AG09309 (cell line): ENCODE measurements at regions not wholly inside any gene's neighbourhood (a gene's known extent, or its start where the extent isn't known, plus 50 kb on each side); places are given as distances from the start of the nearest gene placed in this dataset.

Source experiments
- DNase-seq: peaks from one replicate; pipeline ENCODE4 v3.0.0-alpha.2; 2010; ENCODE audit warnings: low read depth
- H3K4me3 ChIP-seq: 2 replicates; pipeline ENCODE4 v1.5.1; 2011; ENCODE audit warnings: mild to moderate bottlenecking, low read depth, low read length, moderate library complexity; ENCODE audit not compliant: control insufficient read depth
- TF ChIP-seq, protein P1 (sequence below): IDR thresholded peaks from 2 replicates; pipeline ENCODE4 v1.5.1; 2011; ENCODE audit warnings: mild to moderate bottlenecking, low read depth, low read length, inconsistent platforms; ENCODE audit not compliant: insufficient read depth, control insufficient read depth; ENCODE audit errors: missing control alignments

- TF ChIP-seq, protein P1, sequence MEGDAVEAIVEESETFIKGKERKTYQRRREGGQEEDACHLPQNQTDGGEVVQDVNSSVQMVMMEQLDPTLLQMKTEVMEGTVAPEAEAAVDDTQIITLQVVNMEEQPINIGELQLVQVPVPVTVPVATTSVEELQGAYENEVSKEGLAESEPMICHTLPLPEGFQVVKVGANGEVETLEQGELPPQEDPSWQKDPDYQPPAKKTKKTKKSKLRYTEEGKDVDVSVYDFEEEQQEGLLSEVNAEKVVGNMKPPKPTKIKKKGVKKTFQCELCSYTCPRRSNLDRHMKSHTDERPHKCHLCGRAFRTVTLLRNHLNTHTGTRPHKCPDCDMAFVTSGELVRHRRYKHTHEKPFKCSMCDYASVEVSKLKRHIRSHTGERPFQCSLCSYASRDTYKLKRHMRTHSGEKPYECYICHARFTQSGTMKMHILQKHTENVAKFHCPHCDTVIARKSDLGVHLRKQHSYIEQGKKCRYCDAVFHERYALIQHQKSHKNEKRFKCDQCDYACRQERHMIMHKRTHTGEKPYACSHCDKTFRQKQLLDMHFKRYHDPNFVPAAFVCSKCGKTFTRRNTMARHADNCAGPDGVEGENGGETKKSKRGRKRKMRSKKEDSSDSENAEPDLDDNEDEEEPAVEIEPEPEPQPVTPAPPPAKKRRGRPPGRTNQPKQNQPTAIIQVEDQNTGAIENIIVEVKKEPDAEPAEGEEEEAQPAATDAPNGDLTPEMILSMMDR, result peak; percentile 15
- DNase-seq, result no peak
- H3K4me3 ChIP-seq, result no peak overlapping the region
Observed at GRCh38 chr15:26095710-26096330, 232.7 kb upstream of the ATP10A start.

- TF ChIP-seq, protein P1, result no peak
- H3K4me3 ChIP-seq, result no peak overlapping the region
- DNase-seq, result no peak
Observed at GRCh38 chr15:26091184-26091583, 228.1 kb upstream of the ATP10A start.

DNA sequence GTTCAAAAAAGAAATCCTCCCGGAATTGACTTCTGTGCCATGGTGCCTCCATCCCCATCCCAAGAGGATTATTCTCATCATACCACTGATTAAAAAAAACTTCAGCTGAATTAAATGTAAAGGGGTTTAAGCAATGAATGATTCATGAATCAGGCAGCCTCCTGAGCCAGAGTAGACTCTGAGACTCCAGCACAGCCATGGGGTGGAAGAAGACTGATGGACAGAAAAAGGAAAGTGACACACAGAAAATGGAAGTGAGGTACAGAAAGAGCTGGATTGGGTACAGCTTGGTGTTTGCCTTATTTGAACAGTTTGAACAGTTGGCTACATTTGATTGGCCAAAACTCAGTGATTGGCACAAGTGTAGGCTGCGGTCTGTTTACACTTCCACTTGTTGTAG is 224.8 kb upstream of the ATP10A start:
- H3K4me3 ChIP-seq, result no peak overlapping the region
- TF ChIP-seq, protein P1, result no peak
- no peak for DNase-seq

GRCh38 chr15:26087395-26087794 is 224.3 kb upstream of the ATP10A start:
- TF ChIP-seq, protein P1, result no peak
- peak; percentile 11 for DNase-seq
- no peak overlapping the region for H3K4me3 ChIP-seq

DNA sequence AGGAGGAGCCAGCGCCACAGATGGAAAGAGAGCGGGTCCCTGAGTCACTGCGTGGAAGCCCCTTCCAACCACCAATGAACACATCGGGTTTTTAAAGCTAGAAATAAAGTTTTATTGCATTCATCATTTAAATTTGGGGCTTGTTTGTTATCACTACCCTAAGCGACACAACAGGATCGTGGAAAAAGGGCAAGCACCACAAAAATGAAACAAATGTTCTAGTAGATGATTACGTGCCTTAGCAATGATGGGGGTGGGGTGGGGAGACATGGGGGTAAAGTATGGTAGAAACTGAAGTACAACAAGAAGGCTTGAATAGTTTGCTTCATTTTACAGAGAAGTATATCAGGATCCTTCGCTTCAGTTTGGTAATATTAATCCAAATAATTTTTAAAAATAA is 221.6 kb upstream of the ATP10A start:
- DNase-seq, result no peak
- no peak overlapping the region for H3K4me3 ChIP-seq
- TF ChIP-seq, protein P1, result no peak

DNA sequence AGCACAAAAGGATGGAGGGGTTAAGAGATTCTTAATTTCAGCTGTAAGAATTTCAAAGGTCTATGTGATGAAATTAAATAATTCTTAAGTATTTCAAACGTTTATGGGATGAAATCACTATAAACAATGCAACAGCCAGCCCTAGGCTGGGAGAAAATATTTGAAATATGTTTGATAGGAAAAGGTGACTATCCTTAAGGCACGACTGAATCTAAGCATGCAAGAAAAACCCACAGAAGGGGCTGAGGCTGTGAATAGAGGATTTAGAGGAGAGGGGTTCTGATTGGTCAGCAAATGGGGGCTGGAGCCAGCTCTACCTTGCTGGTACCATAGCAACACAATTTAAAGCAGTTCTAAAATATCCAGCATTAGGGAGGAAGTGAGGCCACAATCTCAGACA is 220.8 kb upstream of the ATP10A start:
- TF ChIP-seq, protein P1, result no peak
- DNase-seq, result no peak
- H3K4me3 ChIP-seq, result no peak overlapping the region
